HEK293T (cell line): ENCODE measurements at regions not wholly inside any gene's neighbourhood (a gene's known extent, or its start where the extent isn't known, plus 50 kb on each side); places are given as distances from the start of the nearest gene placed in this dataset.

Source experiments
- CTCF ChIA-PET: fragments of 350-600 bp; formaldehyde crosslinking; extraction: SDS; loops from one replicate; lab custom pipeline; 2021; ENCODE audit warnings: antibody characterized with exemption, inconsistent platforms; lab: Yijun Ruan, JAX
- POLR2A ChIA-PET: fragments of 350-600 bp; formaldehyde crosslinking; extraction: SDS; loops from one replicate; lab custom pipeline; 2020; ENCODE audit warnings: antibody characterized with exemption, inconsistent platforms; lab: Yijun Ruan, JAX
- DNase-seq: peaks from one replicate; pipeline ENCODE4 v3.0.0; 2012; ENCODE audit warnings: mixed read lengths; ENCODE audit errors: extremely low spot score
- ARNT ChIP-seq: fragments of 450-650 bp; IDR thresholded peaks from 2 replicates; pipeline ENCODE4 v1.6.1; 2017; ENCODE audit warnings: mild to moderate bottlenecking
- BHLHE40 ChIP-seq: fragments of 450-650 bp; IDR thresholded peaks from 2 replicates; pipeline ENCODE4 v1.6.1; 2016; ENCODE audit warnings: mild to moderate bottlenecking, moderate library complexity, borderline replicate concordance
- CTBP1 ChIP-seq: fragments of 450-650 bp; IDR thresholded peaks from 2 replicates; pipeline ENCODE4 v1.6.1; 2016; ENCODE audit warnings: borderline replicate concordance
- ELF4 ChIP-seq: fragments of 450-650 bp; IDR thresholded peaks from 2 replicates; pipeline ENCODE4 v1.6.1; 2017; ENCODE audit warnings: antibody characterized with exemption
- FOXA1 ChIP-seq: fragments of 450-650 bp; IDR thresholded peaks from 2 replicates; pipeline ENCODE4 v1.6.1; 2016; ENCODE audit warnings: mild to moderate bottlenecking
- FOXK2 ChIP-seq: fragments of 450-650 bp; IDR thresholded peaks from 2 replicates; pipeline ENCODE4 v1.6.1; 2016; ENCODE audit warnings: mild to moderate bottlenecking
- FOXM1 ChIP-seq: fragments of 450-650 bp; IDR thresholded peaks from 2 replicates; pipeline ENCODE4 v1.6.1; 2017; ENCODE audit warnings: mild to moderate bottlenecking, borderline replicate concordance
- HDGF ChIP-seq: fragments of 450-650 bp; IDR thresholded peaks from 2 replicates; pipeline ENCODE4 v1.6.1; 2017; ENCODE audit warnings: antibody characterized with exemption, borderline replicate concordance
- L3MBTL2 ChIP-seq: fragments of 450-650 bp; conservative IDR thresholded peaks from 2 replicates; pipeline ENCODE4 v1.6.1; 2016; ENCODE audit warnings: mild to moderate bottlenecking
- LEF1 ChIP-seq: fragments of 450-650 bp; IDR thresholded peaks from 2 replicates; pipeline ENCODE4 v1.6.1; 2017; ENCODE audit warnings: mild to moderate bottlenecking, borderline replicate concordance
- NFRKB ChIP-seq: fragments of 450-650 bp; IDR thresholded peaks from 2 replicates; pipeline ENCODE4 v1.6.1; 2016; ENCODE audit warnings: mild to moderate bottlenecking, moderate library complexity
- PKNOX1 ChIP-seq: fragments of 450-650 bp; IDR thresholded peaks from 2 replicates; pipeline ENCODE4 v1.6.1; 2016
- SP1 ChIP-seq: fragments of 450-650 bp; IDR thresholded peaks from 2 replicates; pipeline ENCODE4 v1.6.1; 2017
- SUZ12 ChIP-seq: fragments of 450-650 bp; IDR thresholded peaks from 2 replicates; pipeline ENCODE4 v1.6.1; 2016; ENCODE audit warnings: mild to moderate bottlenecking
- TARDBP ChIP-seq: fragments of 450-650 bp; IDR thresholded peaks from 2 replicates; pipeline ENCODE4 v1.6.1; 2016
- ZNF384 ChIP-seq: fragments of 450-650 bp; IDR thresholded peaks from 2 replicates; pipeline ENCODE4 v1.6.1; 2016

- POLR2A ChIA-PET: no interaction called here
- no peak for TF ChIP-seq SUZ12
- no peak for TF ChIP-seq BHLHE40
- no peak for TF ChIP-seq L3MBTL2
- TF ChIP-seq PKNOX1: no peak
- TF ChIP-seq CTBP1: no peak
- TF ChIP-seq FOXK2: no peak
- no peak for TF ChIP-seq HDGF
- no peak for TF ChIP-seq ELF4
- no peak for TF ChIP-seq ARNT
- TF ChIP-seq LEF1: no peak
- TF ChIP-seq ZNF384: no peak
- TF ChIP-seq FOXA1: no peak
- TF ChIP-seq TARDBP: no peak
- no peak for TF ChIP-seq NFRKB
- no peak for TF ChIP-seq SP1
- no peak for TF ChIP-seq FOXM1
- CTCF ChIA-PET: interaction anchor here (0.6 kb wide), 1 partner anchor 500 kb away, joined by 3 read pairs; no protein-coding TSS in a partner anchor
- no peak for DNase-seq
Measured at GRCh38 chr6:14862845-14863244, 383.0 kb upstream of the JARID2 start.

- no peak for TF ChIP-seq ARNT
- no peak for TF ChIP-seq ZNF384
- no peak for TF ChIP-seq BHLHE40
- no peak for TF ChIP-seq LEF1
- no peak for TF ChIP-seq SP1
- TF ChIP-seq TARDBP: no peak
- no peak for TF ChIP-seq HDGF
- no peak for TF ChIP-seq NFRKB
- TF ChIP-seq CTBP1: no peak
- TF ChIP-seq PKNOX1: no peak
- TF ChIP-seq L3MBTL2: no peak
- no peak for TF ChIP-seq FOXK2
- TF ChIP-seq ELF4: no peak
- TF ChIP-seq FOXM1: no peak
- TF ChIP-seq FOXA1: no peak
- no peak for TF ChIP-seq SUZ12
- POLR2A ChIA-PET: no interaction called here
- DNase-seq: peak; percentile 25
- CTCF ChIA-PET: interaction anchor here (0.6 kb wide), 1 partner anchor 48 kb away, joined by 3 read pairs; no protein-coding TSS in a partner anchor
Measured at GRCh38 chr6:14863902-14864850, 381.7 kb upstream of the JARID2 start.

GRCh38 chr6:14865531-14866100, 380.3 kb upstream of the JARID2 start:
- no peak for TF ChIP-seq ZNF384
- no peak for TF ChIP-seq L3MBTL2
- TF ChIP-seq SUZ12: no peak
- TF ChIP-seq SP1: no peak
- no peak for TF ChIP-seq FOXM1
- no peak for TF ChIP-seq ELF4
- TF ChIP-seq BHLHE40: no peak
- no peak for TF ChIP-seq NFRKB
- no peak for TF ChIP-seq ARNT
- no peak for TF ChIP-seq LEF1
- TF ChIP-seq PKNOX1: no peak
- no peak for TF ChIP-seq FOXA1
- no peak for TF ChIP-seq HDGF
- TF ChIP-seq CTBP1: no peak
- TF ChIP-seq TARDBP: no peak
- TF ChIP-seq FOXK2: no peak
- CTCF ChIA-PET: no interaction called here
- POLR2A ChIA-PET: no interaction called here
- no peak for DNase-seq

- TF ChIP-seq NFRKB (no peak), HDGF (no peak), SP1 (no peak), TARDBP (no peak), ARNT (no peak), ELF4 (no peak), FOXM1 (no peak), SUZ12 (no peak), CTBP1 (no peak), ZNF384 (no peak), FOXA1 (no peak), BHLHE40 (no peak), LEF1 (no peak), FOXK2 (no peak)
- CTCF ChIA-PET: interaction anchor here (0.6 kb wide), 1 partner anchor 327 kb away, joined by 3 read pairs; no protein-coding TSS in a partner anchor
- DNase-seq: no peak
- POLR2A ChIA-PET: interaction anchor here (1.0 kb wide), 1 partner anchor 8 kb away, joined by 4 read pairs; no protein-coding TSS in a partner anchor
Measured at GRCh38 chr6:14867802-14868201, 378.1 kb upstream of the JARID2 start.

- DNase-seq: no peak
- POLR2A ChIA-PET: no interaction called here
- CTCF ChIA-PET: no interaction called here
- TF ChIP-seq ZNF384: no peak
- TF ChIP-seq SUZ12: no peak
- TF ChIP-seq SP1: no peak
- no peak for TF ChIP-seq TARDBP
- TF ChIP-seq BHLHE40: no peak
- no peak for TF ChIP-seq LEF1
- no peak for TF ChIP-seq CTBP1
- TF ChIP-seq L3MBTL2: no peak
- no peak for TF ChIP-seq FOXM1
- no peak for TF ChIP-seq ELF4
- no peak for TF ChIP-seq FOXK2
- TF ChIP-seq PKNOX1: no peak
- TF ChIP-seq NFRKB: no peak
Measured at GRCh38 chr6:14871221-14871620, 374.6 kb upstream of the JARID2 start.
